Transverse colon (tissue), 4 donors: ENCODE measurements at regions not wholly inside any gene's neighbourhood (a gene's known extent, or its start where the extent isn't known, plus 50 kb on each side); places are given as distances from the start of the nearest gene placed in this dataset.

Source experiments
- DNase-seq: peaks from one replicate; pipeline ENCODE4 v3.0.0-alpha.2; 2019
- H3K27ac ChIP-seq, 4 donors: fragments of 200-600 bp; sonication (generic); 2 replicates each; pipeline ENCODE4 v1.5.1; 2016 to 2018; ENCODE audit warnings: inconsistent platforms in 4 of 4
- H3K27me3 ChIP-seq: fragments of 200-600 bp; sonication (generic); 2 replicates; pipeline ENCODE4 v1.5.1; 2017; ENCODE audit warnings: inconsistent platforms
- H3K36me3 ChIP-seq, 4 donors: fragments of 200-600 bp; sonication (generic); 2 replicates each; pipeline ENCODE4 v1.5.1; 2017 to 2019; ENCODE audit warnings: inconsistent platforms in 4 of 4
- H3K4me1 ChIP-seq, 4 donors: fragments of 200-600 bp; sonication (generic); 2 replicates each; pipeline ENCODE4 v1.5.1; 2017 to 2020; ENCODE audit warnings: inconsistent platforms in 4 of 4
- H3K4me3 ChIP-seq, 4 donors: fragments of 200-600 bp; sonication (generic); 1 replicate in 1 of 4; 2 replicates in 3 of 4; pipeline versions ENCODE4 v1.5.1 to v1.6.1; 2017 to 2019; ENCODE audit warnings: inconsistent platforms in 4 of 4
- H3K9me3 ChIP-seq, 2 donors: fragments of 200-600 bp; sonication (generic); 2 replicates each; pipeline ENCODE4 v1.5.1; 2017 to 2019; ENCODE audit warnings: inconsistent platforms in 2 of 2
- EP300 ChIP-seq: sonication (generic); formaldehyde crosslinking; IDR thresholded peaks from one replicate; pipeline ENCODE4 v1.6.1; 2017; ENCODE audit warnings: antibody characterized with exemption, low read depth
- POLR2A ChIP-seq: fragments of 450-650 bp; IDR thresholded peaks from one replicate; pipeline ENCODE4 v1.6.1; 2016; ENCODE audit warnings: antibody characterized with exemption, mild to moderate bottlenecking, moderate library complexity
- POLR2AphosphoS5 ChIP-seq, 3 donors: sonication (generic); formaldehyde crosslinking; IDR thresholded peaks; one replicate each; pipeline ENCODE4 v1.6.1; 2016; ENCODE audit warnings: antibody characterized with exemption in 3 of 3
- WGBS, 2 donors: methylation state at CpG; one replicate each; pipeline ENCODE4 v1.1.5; 2018; ENCODE audit warnings: low coverage in 1 of 2; 5-methylcytosine and 5-hydroxymethylcytosine counted together
- in situ Hi-C, 4 donors: fragments of 200-750 bp; cut with MboI; loops; one replicate each; pipeline versions ENCODE4 v1.15.0 to v1.15.1; 2017; ENCODE audit warnings: low sequenced_read_pairs in 3 of 4, low pct_ligation_motif_present in 1 of 4, low pct_unique_long_range_greater_than_20kb in 1 of 4
- intact Hi-C: fragments of 100-400 bp; cut with DNase I; formaldehyde crosslinking; loops from one replicate; pipeline ENCODE4 v1.15.1; 2023; ENCODE audit warnings: low total_unique reads
- TF ChIP-seq, protein P1 (sequence below), 5 experiments: fragments of 200-600 bp in 3 of 5; fragments of 450-650 bp in 2 of 5; sonication (generic) in 3 of 5; IDR thresholded peaks; 1 replicate in 2 of 5; 2 replicates in 3 of 5; pipeline ENCODE4 v1.5.1; 2016 to 2017; ENCODE audit warnings: antibody characterized with exemption in 5 of 5, inconsistent platforms in 3 of 5, mild to moderate bottlenecking in 2 of 5, moderate library complexity in 1 of 5

DNA sequence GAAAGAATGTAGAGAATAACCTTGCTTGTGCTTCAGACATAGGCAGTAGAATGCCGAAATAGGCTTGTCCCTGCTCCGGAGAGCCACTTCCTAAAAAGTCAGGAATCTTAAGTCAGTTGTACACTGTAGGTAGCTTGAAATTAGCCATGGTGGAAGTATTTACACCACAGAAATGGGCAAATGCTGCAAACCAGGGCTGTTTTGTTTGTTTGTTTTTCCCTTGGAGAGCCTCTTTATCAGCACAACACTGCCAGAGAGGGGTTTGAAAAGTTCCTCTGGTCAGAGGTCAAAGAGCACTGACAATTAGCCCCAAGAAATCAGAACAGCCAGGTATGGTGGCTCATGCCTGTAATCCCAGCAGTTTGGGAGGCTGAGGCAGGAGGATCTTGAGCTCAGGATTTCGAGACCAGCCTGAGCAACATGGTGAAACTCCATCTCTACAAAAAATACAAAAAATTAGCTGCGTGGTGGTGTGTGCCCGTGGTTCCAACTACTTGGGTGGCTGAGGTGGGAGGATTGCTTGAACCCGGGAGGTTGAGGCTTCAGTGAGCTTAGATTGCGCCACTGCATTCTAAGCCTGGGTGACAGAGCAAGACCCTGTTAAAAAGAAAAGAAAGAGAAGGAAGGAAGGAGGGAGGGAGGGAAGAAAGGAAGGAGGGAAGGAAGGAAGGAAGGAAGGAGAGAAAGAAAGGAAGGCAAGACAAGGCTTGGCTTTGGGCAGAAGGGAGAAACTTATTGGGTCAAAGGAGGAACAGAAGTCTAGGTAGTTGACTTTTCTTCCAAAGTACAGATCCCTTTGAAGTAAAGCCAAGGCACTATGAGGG lies 61.0 kb upstream of the ZMYND8 start:
- intact Hi-C loops: no loop called here
- no peak for DNase-seq
- TF ChIP-seq, protein P1, sequence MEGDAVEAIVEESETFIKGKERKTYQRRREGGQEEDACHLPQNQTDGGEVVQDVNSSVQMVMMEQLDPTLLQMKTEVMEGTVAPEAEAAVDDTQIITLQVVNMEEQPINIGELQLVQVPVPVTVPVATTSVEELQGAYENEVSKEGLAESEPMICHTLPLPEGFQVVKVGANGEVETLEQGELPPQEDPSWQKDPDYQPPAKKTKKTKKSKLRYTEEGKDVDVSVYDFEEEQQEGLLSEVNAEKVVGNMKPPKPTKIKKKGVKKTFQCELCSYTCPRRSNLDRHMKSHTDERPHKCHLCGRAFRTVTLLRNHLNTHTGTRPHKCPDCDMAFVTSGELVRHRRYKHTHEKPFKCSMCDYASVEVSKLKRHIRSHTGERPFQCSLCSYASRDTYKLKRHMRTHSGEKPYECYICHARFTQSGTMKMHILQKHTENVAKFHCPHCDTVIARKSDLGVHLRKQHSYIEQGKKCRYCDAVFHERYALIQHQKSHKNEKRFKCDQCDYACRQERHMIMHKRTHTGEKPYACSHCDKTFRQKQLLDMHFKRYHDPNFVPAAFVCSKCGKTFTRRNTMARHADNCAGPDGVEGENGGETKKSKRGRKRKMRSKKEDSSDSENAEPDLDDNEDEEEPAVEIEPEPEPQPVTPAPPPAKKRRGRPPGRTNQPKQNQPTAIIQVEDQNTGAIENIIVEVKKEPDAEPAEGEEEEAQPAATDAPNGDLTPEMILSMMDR (IDR thresholded peaks at IDR 0.05): no peak
- TF ChIP-seq EP300 (no peak), POLR2A (no peak), POLR2AphosphoS5 (IDR thresholded peaks at IDR 0.05) (no peak)
- H3K36me3 ChIP-seq: no peaks in the 10 kb centered on the region
- peak overlapping the region in 2 of 4 donors; percentile 21 to 41 for H3K27ac ChIP-seq
- WGBS, 2 donors: 90 to 95% methylated on average over 2 to 7 of the region's 7 CpGs
- in situ Hi-C loops: no loop called here
- H3K27me3 ChIP-seq: no peaks in the 10 kb centered on the region
- H3K4me1 ChIP-seq: no peaks in the 10 kb centered on the region
- H3K9me3 ChIP-seq: no peaks in the 10 kb centered on the region
- H3K4me3 ChIP-seq: no peak overlapping the region

DNA sequence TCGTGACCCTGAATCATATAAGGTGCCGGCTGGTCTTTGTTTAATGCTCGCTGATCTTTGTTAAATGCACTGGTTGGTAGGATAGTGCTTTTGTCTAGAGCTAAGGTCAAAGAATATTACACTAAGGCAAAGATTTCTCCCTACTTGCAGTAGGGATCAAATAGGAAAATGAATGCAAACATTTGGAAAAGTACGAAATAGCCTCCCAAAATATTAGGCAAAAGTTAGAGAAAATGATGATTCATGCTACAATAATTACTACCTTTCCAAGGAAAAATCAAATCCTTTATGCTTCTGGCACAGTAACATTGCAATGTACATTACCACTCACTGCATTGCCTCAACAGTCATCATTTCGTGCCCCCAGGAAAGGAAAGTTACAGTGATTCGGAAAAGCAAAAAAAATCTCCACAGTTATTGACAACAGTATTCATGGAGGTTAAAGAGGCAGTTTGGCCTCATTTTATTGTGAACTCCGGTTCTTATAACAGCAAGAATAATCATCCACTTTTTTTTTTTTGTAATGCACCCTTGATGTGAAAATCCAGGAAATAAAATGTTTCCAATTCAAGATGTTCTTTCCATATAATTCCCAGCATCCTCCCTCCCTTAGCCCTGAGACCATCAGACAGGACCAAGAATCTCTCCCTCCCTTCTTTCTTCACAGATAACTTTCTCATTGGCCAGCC lies 61.7 kb upstream of the ZMYND8 start:
- Histone ChIP-seq H3K36me3 (no peaks in the 10 kb centered on the region), H3K27me3 (no peaks in the 10 kb centered on the region), H3K9me3 (no peaks in the 10 kb centered on the region), H3K4me3 (no peak overlapping the region), H3K27ac (no peak overlapping the region), H3K4me1 (no peaks in the 10 kb centered on the region)
- 48 to 53% methylated on average over 6 to 7 of the region's 7 CpGs for WGBS, 2 donors
- no peak for DNase-seq
- in situ Hi-C loops (no loop called here), intact Hi-C loops (no loop called here)
- TF ChIP-seq EP300 (no peak), POLR2A (no peak), POLR2AphosphoS5 (IDR thresholded peaks at IDR 0.05) (no peak)
- TF ChIP-seq, protein P1 (IDR thresholded peaks at IDR 0.05): no peak

DNA sequence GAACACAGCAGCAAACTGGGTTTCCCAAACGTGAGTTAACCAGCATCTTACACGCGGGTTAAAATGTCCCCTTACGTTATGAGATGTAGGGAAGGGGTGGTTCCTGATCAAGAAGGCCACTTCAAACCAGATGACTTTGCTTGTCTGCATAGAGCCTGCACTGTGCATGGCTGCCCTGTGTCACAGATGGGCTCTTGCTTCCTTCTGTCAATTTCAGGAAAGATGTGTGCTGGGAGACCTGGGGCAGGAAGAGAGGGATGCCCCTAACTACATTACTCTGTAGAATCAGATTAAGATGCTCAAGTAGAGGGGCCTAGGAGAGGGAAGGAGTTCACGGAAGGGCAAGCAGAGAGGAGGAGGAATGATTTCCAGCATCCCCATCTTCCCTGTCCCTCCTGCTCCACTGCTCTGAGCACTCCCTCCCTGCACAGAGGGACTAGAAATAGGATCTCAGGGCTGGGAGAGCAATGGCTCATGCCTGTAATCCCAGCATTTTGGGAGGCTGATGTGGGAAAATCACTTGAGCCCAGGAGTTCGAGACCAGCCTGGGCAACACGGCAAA lies 63.5 kb upstream of the ZMYND8 start:
- no peaks in the 10 kb centered on the region for H3K27me3 ChIP-seq
- 87 to 94% methylated on average over 3 to 7 of the region's 7 CpGs for WGBS, 2 donors
- in situ Hi-C loops: no loop called here

DNA sequence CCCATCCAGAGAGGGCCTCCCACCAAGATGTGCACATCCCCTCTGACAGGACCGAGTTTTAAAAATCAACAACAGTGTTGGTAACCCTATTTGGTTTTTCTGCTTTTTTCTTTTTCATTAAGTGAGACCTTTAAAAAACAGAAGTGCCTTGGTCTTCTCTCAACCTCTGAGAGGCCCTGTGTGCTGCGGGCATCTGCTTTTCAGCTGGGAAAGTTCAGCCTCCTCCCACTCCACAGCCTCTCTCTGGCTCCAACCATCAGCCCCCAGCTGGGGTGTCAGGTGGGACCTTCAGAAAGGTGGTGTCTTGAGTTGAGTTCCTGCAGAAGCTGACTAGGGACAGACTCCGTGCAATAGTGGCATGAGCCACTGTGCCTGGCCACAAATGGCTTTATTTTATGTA lies 64.6 kb upstream of the ZMYND8 start:
- Histone ChIP-seq H3K9me3 (no peaks in the 10 kb centered on the region), H3K36me3 (no peaks in the 10 kb centered on the region), H3K27ac (no peak overlapping the region), H3K4me1 (no peaks in the 10 kb centered on the region), H3K4me3 (no peak overlapping the region), H3K27me3 (no peaks in the 10 kb centered on the region)
- no peak for DNase-seq
- in situ Hi-C loops: no loop called here
- no peak for TF ChIP-seq POLR2AphosphoS5 (IDR thresholded peaks at IDR 0.05)
- 65 to 86% methylated on average over 2 to 3 of the region's 3 CpGs for WGBS, 2 donors
- intact Hi-C loops: no loop called here

More for the DNA sequence above, 63.5 kb upstream of the ZMYND8 start:
- no peaks in the 10 kb centered on the region for H3K4me1 ChIP-seq
- no peak for DNase-seq
- H3K27ac ChIP-seq: no peak overlapping the region
- no peak overlapping the region for H3K4me3 ChIP-seq
- no peaks in the 10 kb centered on the region for H3K9me3 ChIP-seq
- intact Hi-C loops: no loop called here
- TF ChIP-seq EP300: no peak
- no peak for TF ChIP-seq POLR2AphosphoS5 (IDR thresholded peaks at IDR 0.05)
- TF ChIP-seq POLR2A: no peak
- TF ChIP-seq, protein P1 (IDR thresholded peaks at IDR 0.05): no peak
- H3K36me3 ChIP-seq: no peaks in the 10 kb centered on the region
